Mesothelial cell of epicardium (in vitro differentiated cells): ENCODE measurements at regions not wholly inside any gene's neighbourhood (a gene's known extent, or its start where the extent isn't known, plus 50 kb on each side); places are given as distances from the start of the nearest gene placed in this dataset.
A peak's percentile ranks its signal among the peaks of the same experiment; 100 is the strongest.

Source experiments
- DNase-seq, 2 experiments: peaks; one replicate each; pipeline ENCODE4 v3.0.0; 2021; ENCODE audit warnings: low spot score in 2 of 2; ENCODE audit not compliant: unreplicated experiment in 2 of 2
- H3K27ac Mint-ChIP-seq: 2 replicates; pipeline ENCODE4 v1.8.0; 2021; ENCODE audit warnings: mixed read lengths
- H3K27me3 Mint-ChIP-seq: 2 replicates; pipeline ENCODE4 v1.8.0; 2021; ENCODE audit warnings: low read depth, mixed read lengths
- H3K36me3 Mint-ChIP-seq: 2 replicates; pipeline ENCODE4 v1.8.0; 2021; ENCODE audit warnings: mixed read lengths
- H3K4me1 Mint-ChIP-seq: 2 replicates; pipeline ENCODE4 v1.8.0; 2021; ENCODE audit warnings: mixed read lengths
- H3K4me3 Mint-ChIP-seq: 2 replicates; pipeline ENCODE4 v1.8.0; 2021; ENCODE audit warnings: mild to moderate bottlenecking, moderate library complexity, mixed read lengths
- H3K9me3 Mint-ChIP-seq: 2 replicates; pipeline ENCODE4 v1.8.0; 2021; ENCODE audit warnings: mixed read lengths
- TF ChIP-seq, protein P1 (sequence below): fragments of 200-600 bp; sonication (generic); IDR thresholded peaks from one replicate; pipeline ENCODE4 v1.5.0; 2021; ENCODE audit warnings: antibody characterized with exemption; ENCODE audit not compliant: unreplicated experiment

- H3K9me3 Mint-ChIP-seq = no peaks in the 10 kb centered on the region
- DNase-seq = no peak
- H3K4me1 Mint-ChIP-seq = no peaks in the 10 kb centered on the region
- no peaks in the 10 kb centered on the region for H3K27me3 Mint-ChIP-seq
- H3K36me3 Mint-ChIP-seq = no peaks in the 10 kb centered on the region
- TF ChIP-seq, protein P1, sequence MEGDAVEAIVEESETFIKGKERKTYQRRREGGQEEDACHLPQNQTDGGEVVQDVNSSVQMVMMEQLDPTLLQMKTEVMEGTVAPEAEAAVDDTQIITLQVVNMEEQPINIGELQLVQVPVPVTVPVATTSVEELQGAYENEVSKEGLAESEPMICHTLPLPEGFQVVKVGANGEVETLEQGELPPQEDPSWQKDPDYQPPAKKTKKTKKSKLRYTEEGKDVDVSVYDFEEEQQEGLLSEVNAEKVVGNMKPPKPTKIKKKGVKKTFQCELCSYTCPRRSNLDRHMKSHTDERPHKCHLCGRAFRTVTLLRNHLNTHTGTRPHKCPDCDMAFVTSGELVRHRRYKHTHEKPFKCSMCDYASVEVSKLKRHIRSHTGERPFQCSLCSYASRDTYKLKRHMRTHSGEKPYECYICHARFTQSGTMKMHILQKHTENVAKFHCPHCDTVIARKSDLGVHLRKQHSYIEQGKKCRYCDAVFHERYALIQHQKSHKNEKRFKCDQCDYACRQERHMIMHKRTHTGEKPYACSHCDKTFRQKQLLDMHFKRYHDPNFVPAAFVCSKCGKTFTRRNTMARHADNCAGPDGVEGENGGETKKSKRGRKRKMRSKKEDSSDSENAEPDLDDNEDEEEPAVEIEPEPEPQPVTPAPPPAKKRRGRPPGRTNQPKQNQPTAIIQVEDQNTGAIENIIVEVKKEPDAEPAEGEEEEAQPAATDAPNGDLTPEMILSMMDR = no peak
- no peak overlapping the region for H3K4me3 Mint-ChIP-seq
- no peak overlapping the region for H3K27ac Mint-ChIP-seq
Measured at GRCh38 chr15:46408312-46408711, 773.5 kb downstream of the SQOR start.

- H3K27ac Mint-ChIP-seq = no peak overlapping the region
- H3K27me3 Mint-ChIP-seq = no peaks in the 10 kb centered on the region
Measured at GRCh38 chr15:46409841-46410301, 775.0 kb downstream of the SQOR start.

GRCh38 chr15:46410705-46411104, 775.9 kb downstream of the SQOR start:
- no peaks in the 10 kb centered on the region for H3K27me3 Mint-ChIP-seq
- TF ChIP-seq, protein P1 = no peak
- H3K36me3 Mint-ChIP-seq = no peaks in the 10 kb centered on the region
- DNase-seq = no peak
- no peaks in the 10 kb centered on the region for H3K9me3 Mint-ChIP-seq
- H3K4me3 Mint-ChIP-seq = no peak overlapping the region
- H3K27ac Mint-ChIP-seq = no peak overlapping the region
- no peaks in the 10 kb centered on the region for H3K4me1 Mint-ChIP-seq

More at GRCh38 chr15:46409841-46410301, 775.0 kb downstream of the SQOR start:
- Mint-ChIP-seq H3K4me3 (no peak overlapping the region), H3K9me3 (no peaks in the 10 kb centered on the region), H3K4me1 (no peaks in the 10 kb centered on the region), H3K36me3 (no peaks in the 10 kb centered on the region)
- TF ChIP-seq, protein P1 = no peak
- DNase-seq = no peak

DNA sequence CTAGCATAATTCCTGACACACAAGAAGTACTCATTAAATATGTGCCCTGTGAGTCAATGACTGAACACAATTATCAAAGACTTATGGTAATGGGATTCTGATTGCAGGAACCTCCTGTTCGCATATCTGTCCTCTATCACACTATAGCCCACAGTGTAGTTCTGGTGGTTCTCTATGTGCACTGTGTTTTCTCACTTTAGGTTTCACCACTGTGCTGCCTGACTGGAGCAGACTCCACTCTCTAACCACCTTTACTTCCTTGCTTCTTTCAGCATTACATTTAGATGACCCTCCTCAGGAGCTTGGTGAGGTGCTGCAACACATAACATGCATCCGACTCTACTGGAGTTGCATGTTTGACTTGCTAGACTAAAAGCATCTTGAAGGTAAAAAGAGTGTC, 777.1 kb downstream of the SQOR start:
- DNase-seq = no peak
- Mint-ChIP-seq H3K36me3 (no peaks in the 10 kb centered on the region), H3K27me3 (no peaks in the 10 kb centered on the region), H3K4me3 (no peak overlapping the region), H3K4me1 (peaks cover 4% of the 10 kb centered on the region), H3K9me3 (no peaks in the 10 kb centered on the region), H3K27ac (no peak overlapping the region)
- TF ChIP-seq, protein P1 = no peak

GRCh38 chr15:46413799-46414198, 779.0 kb downstream of the SQOR start:
- Mint-ChIP-seq H3K36me3 (no peaks in the 10 kb centered on the region), H3K27me3 (no peaks in the 10 kb centered on the region), H3K4me3 (no peak overlapping the region), H3K27ac (no peak overlapping the region), H3K9me3 (no peaks in the 10 kb centered on the region), H3K4me1 (peaks cover 4% of the 10 kb centered on the region)
- no peak for DNase-seq
- TF ChIP-seq, protein P1 = no peak

DNA sequence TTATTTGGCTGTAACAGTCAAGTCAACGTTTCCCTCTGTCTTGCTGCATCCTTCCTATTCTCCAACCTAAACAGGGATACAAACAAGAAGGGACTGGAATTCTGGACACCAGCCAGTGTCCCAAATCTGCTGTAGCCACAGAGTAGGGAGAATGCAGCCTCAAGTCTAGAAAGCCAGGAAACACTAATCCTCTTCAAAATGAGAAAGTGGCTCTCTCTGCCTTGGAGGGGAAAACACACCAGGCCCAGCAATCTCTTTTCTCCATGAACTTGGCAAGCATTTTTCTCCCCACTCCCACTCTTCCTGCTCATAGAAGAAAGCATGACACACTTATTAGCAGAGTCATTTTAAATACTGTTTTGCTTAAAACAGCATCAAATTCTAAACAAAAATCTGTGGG, 781.7 kb downstream of the SQOR start:
- DNase-seq = no peak
- H3K27ac Mint-ChIP-seq = peak overlapping the region; percentile 18
- H3K27me3 Mint-ChIP-seq = no peaks in the 10 kb centered on the region
- H3K4me1 Mint-ChIP-seq = peaks cover 7% of the 10 kb centered on the region
- no peaks in the 10 kb centered on the region for H3K9me3 Mint-ChIP-seq
- H3K36me3 Mint-ChIP-seq = no peaks in the 10 kb centered on the region
- no peak overlapping the region for H3K4me3 Mint-ChIP-seq
- TF ChIP-seq, protein P1 = no peak
